NCI-H748 (cell line): ENCODE measurements at regions not wholly inside any gene's neighbourhood (a gene's known extent, or its start where the extent isn't known, plus 50 kb on each side); places are given as distances from the start of the nearest gene placed in this dataset.

Source experiments
- DNase-seq: peaks from one replicate; lab custom pipeline; 2025; ENCODE audit not compliant: unreplicated experiment; lab: John Stamatoyannopoulos, UW

DNA sequence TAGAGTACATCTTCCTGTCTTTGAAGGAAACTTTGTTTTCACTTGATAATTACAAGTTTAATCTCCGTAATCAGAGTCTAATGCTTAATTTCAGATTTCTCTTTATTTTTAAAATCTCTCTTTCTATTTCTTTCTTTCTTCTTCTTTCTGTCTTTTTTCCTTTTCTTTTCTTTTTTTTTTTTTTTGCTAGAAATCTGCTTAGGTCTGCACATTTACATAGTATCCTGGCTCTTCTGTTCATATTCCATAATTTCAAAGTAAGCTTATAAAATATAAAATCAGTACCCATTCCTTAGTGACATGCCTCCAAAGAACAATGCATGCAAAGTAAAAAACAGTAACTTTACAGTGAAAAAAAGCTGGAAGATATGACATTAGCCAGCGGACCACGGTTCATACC is 601.7 kb upstream of the VSTM2A start:
- no peak for DNase-seq

DNA sequence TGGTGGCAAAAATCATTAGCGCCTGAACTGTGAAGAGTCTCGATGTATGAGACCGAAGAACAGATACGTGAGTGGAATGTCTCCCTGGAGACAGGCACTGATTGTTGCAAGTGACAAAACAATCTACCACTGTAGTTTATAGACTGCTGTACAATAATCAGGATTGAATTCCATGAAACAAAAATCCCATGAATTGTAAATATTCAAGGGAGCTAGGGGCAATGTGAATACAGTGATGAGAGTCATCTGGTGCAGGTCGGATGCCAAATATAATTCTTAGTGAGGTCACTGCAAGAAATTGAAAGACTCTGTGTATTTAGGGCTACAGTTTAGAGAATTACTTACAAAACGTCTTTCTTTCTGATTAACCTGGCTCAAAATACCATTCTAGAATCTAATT is 594.4 kb upstream of the VSTM2A start:
- DNase-seq, result no peak

GRCh38 chr7:53965716-53966115 is 576.5 kb upstream of the VSTM2A start:
- DNase-seq, result no peak

GRCh38 chr7:53983480-53983879 is 558.7 kb upstream of the VSTM2A start:
- no peak for DNase-seq

DNA sequence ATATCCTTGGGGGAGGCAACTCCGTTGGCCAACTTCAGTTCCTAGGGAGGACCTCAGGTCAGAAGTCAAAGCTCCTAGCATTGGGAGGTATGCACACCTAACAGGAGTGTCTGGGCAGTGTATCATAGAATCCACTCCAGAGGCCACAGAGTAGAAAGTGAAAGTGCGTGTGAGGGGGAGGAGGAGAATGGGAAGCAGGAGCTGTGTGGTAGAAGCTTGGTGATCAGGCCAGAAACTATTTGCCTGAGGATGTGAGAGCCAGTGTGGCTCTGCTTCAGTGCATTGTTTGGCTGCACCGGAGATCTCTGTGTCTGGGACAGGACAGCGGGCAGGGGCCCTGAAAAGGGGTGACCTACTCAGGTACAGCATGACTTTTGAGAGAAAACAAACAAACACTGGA is 557.4 kb upstream of the VSTM2A start:
- DNase-seq, result no peak

- DNase-seq, result no peak
These were observed 553.8 kb upstream of the VSTM2A start for GRCh38 chr7:53988376-53988775.

GRCh38 chr7:53993224-53993623 is 549.0 kb upstream of the VSTM2A start:
- DNase-seq, result peak; percentile 96

DNA sequence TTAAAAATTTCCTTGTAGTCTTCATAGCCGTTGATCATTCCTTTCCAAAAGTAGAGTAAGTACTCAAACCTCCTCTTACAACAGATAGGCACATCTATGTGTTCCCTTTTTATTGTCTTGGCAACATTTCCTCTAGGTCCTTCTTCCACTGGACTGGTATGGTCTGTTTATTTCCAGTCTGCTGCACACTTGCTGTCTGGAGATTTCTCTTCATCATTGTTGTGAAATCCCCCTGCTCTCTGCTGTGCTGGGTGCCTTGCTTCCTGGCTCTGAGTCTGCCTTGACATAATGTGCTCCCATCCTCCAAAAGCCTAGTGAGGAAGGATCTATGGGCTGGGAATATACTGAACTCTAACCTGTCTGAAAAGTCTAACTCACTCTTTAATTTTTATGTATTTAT is 545.3 kb upstream of the VSTM2A start:
- no peak for DNase-seq

DNA sequence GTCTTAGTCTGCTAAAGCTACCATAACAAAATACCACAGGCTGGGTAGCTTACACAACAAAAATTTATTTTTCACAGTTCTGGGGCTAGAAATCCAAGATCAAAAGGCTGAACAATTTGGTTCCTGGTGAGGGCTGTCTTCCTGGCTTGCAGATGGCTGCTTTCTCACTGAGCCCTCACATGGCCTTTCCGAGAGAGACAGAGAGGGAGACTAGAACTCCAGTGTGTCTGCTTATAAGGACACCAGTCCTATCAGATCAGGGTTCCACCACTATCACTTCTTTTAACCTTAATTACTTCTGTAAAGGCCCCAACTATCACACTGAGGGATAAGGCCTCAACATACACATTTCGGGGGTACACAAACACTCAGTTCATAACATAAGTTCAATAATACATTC is 527.4 kb upstream of the VSTM2A start:
- DNase-seq, result peak; percentile 7

DNA sequence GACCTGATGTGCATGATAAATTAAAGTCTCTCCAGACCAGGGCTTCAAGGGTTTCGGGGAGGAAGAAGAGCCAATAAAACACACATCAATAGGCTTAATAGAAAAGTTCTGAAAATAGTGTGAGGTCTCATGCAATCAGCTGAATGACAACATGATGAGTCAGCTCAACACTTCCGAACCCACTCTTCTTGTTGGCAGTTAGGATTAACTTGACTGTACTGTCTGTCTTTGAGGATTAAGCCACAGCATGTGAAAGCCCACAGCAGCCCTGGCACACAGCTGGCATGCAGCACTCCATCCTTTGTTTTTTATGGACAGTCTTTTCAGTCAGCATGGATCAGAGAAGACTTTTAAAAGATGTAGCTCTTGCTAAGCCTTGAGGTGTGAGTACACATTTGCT is 526.9 kb upstream of the VSTM2A start:
- DNase-seq, result no peak

DNA sequence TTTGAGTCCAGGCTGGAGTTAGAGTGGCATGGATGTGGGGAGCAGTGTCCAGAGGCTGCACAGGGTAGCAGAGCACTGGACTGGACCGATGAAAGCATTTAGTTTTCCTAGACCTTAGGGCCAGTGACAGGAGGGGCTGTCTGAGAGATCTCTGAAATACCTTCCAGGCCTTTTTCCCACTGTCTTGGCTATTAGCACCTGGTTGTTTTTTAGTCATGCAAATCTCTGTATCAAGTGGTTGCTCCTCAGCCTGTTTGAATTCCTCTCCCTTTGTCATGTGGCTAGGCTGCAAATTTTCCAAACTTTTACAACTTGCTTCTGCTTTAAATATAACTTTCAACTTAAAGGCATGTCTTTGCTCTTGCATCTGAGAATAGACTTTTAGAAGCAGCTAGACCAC is 504.3 kb upstream of the VSTM2A start:
- DNase-seq, result no peak

GRCh38 chr7:54060643-54061042 is 481.5 kb upstream of the VSTM2A start:
- DNase-seq, result no peak

GRCh38 chr7:54066643-54067042 is 475.5 kb upstream of the VSTM2A start:
- DNase-seq, result no peak

- no peak for DNase-seq
These were observed 472.3 kb upstream of the VSTM2A start for GRCh38 chr7:54069843-54070242.

- DNase-seq, result no peak
These were observed 469.5 kb upstream of the VSTM2A start for GRCh38 chr7:54072710-54073109.

GRCh38 chr7:54076616-54077015 is 465.6 kb upstream of the VSTM2A start:
- DNase-seq, result no peak

- no peak for DNase-seq
These were observed 461.6 kb upstream of the VSTM2A start for GRCh38 chr7:54080525-54080924.

DNA sequence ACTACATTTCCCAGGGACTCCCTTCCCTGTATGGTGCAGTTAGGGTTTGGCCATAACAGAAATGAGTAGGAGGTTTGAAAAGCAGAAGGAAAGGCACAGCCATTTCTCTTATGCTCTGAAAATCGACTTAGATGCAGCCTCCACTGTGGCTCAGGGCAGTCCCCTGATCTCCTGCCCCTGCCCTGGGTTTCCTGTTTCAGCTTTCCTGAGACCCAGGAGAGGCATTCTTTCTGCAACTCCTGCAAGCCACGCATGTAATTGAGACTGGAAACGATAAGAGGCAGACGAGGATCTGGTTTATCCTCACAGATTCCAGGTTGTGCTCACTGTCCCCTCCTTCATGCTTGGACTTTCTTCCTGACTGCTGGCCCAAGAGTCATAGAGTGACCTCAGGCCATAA is 461.2 kb upstream of the VSTM2A start:
- DNase-seq, result no peak

DNA sequence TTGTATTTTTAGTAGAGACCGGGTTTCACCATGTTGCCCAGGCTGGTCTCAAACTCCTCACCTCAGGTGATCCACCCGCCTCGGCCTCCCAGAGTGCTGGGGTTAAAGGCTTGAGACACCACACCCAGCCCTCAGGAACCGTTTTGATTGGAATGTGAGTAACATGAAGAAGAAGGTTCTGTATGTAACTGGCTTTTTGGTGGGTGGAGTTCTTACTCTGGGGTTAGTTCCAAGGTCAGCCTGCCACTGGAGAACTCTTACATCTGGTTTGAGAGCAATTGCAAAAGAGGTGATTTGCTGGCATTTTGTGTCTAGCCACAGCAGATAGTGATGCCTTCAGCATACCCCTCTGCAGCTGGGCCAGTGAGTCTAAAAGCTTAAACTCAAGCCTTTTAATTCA is 457.8 kb upstream of the VSTM2A start:
- DNase-seq, result no peak

DNA sequence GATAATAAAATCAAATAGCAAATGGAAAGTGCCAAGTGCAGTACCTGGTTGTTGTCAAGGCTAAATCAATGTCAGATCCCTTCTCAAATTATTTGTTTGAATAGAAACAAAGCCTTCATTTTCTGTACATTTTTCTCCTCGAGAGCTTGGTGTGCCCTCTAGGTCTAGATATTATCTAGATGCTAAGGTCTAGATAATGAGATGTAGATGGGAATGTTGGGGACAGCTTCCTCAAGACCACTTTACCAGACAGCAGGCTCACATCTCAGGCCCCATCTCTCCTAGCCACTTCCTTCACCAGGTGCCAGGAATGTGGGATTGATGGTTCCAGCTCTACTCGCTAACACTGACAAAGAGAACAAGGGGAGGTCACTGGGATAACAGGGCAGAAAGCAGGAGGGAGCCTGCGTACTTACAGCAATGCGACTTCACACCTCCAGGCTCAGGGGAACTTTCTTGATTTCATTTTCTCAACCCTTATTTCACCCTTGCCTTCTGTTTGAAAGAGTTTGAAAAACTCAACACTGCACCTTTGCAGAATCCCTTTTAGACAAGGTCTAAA is 451.4 kb upstream of the VSTM2A start:
- no peak for DNase-seq

DNA sequence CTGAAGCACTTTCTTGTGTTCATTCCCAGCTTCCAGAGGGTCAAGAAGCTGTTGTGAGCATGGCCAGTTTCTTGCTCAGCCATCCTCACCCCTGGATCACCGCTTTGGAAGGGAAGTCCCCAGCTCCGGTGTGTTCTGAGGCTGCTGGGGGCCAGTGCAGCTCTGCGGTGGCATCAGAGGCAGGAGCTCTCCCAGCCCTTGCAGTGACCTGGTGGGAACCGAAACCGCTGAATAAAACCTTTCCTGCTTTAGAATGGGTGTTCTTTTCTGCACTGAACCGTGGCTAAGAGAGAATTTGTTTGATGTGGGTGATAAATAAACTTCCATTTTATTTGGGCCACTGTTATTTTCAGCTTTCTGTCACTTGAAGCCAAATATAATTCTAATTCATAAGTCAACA is 450.9 kb upstream of the VSTM2A start:
- DNase-seq, result no peak

- DNase-seq, result no peak
These were observed 444.3 kb upstream of the VSTM2A start for GRCh38 chr7:54097886-54098285.

DNA sequence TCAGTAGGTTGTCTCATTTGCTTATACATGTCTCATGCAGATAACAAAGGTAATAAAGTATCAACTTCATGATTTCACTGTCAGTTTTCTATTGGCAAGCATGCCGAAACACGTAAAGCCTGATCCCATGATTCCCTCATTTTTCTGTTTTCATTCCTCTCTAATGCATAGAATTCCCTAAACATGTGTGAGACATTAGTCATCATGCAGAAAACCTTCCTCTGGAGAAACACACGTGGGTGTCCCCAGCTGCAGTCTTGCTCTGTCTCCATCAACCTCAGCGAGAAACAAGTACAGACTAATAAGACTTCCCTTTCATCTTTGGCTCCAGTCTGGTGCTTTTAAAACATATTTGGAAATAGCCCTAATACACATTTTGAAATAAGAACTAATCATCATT is 432.7 kb upstream of the VSTM2A start:
- no peak for DNase-seq
